Tibial artery (tissue), 4 donors: ENCODE measurements at regions not wholly inside any gene's neighbourhood (a gene's known extent, or its start where the extent isn't known, plus 50 kb on each side); places are given as distances from the start of the nearest gene placed in this dataset.
A peak's percentile ranks its signal among the peaks of the same experiment; 100 is the strongest.

Source experiments
- DNase-seq, 2 donors: peaks; one replicate each; pipeline ENCODE4 v3.0.0-alpha.2; 2019
- H3K27ac ChIP-seq, 2 donors: fragments of 200-600 bp; sonication (generic) in 1 of 2; 1 replicate in 1 of 2; 2 replicates in 1 of 2; pipeline ENCODE4 v1.5.1; 2018 to 2019; ENCODE audit warnings: mild to moderate bottlenecking in 1 of 2
- H3K27me3 ChIP-seq, 2 donors: fragments of 200-600 bp; sonication (generic) in 1 of 2; one replicate each; pipeline versions ENCODE4 v1.5.1 to v1.6.0; 2016 to 2019
- H3K36me3 ChIP-seq, 3 donors: fragments of 200-600 bp; sonication (generic) in 2 of 3; one replicate each; pipeline ENCODE4 v1.5.1; 2016 to 2019; ENCODE audit warnings: mild to moderate bottlenecking in 2 of 3
- H3K4me1 ChIP-seq, 4 donors: fragments of 200-600 bp; sonication (generic) in 2 of 4; 1 replicate in 3 of 4; 2 replicates in 1 of 4; pipeline ENCODE4 v1.5.1; 2016 to 2019
- H3K4me3 ChIP-seq, 2 donors: fragments of 200-600 bp; sonication (generic) in 1 of 2; 1 replicate in 1 of 2; 2 replicates in 1 of 2; pipeline ENCODE4 v1.5.1; 2018 to 2019; ENCODE audit warnings: mild to moderate bottlenecking in 2 of 2
- H3K9me3 ChIP-seq, 3 donors: fragments of 200-600 bp; sonication (generic) in 1 of 3; one replicate each; pipeline ENCODE4 v1.5.1; 2016 to 2019
- CTCF ChIP-seq, 2 experiments: fragments of 200-600 bp in 1 of 2; fragments of 450-650 bp in 1 of 2; IDR thresholded peaks; one replicate each; pipeline ENCODE4 v1.5.1; 2017 to 2019; ENCODE audit warnings: antibody characterized with exemption in 2 of 2, mild to moderate bottlenecking in 1 of 2, moderate library complexity in 1 of 2
- intact Hi-C: fragments of 100-400 bp; cut with DNase I; formaldehyde crosslinking; loops from one replicate; pipeline ENCODE4 v1.15.0; 2023; ENCODE audit warnings: low total_unique reads

DNA sequence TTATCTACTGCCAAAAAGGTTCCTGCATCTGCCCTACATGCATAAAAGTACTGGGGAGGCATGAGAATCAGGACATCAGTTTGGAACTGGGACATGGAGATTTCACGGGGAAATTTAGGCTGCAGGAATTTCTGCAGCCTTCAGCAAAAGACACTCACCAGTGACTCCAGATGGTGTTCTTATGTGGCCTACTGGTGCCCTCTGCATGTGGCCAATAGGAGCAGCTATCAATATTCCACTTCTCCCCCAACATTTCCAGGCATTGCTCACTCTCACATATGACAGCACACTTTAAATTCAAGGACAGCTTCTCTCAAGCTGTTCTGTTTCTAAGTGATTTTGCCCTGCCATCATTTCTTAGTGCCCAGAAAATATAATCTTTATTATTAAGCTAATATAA, 570.5 kb upstream of the ARGLU1 start:
- no peak overlapping the region for H3K4me3 ChIP-seq

DNA sequence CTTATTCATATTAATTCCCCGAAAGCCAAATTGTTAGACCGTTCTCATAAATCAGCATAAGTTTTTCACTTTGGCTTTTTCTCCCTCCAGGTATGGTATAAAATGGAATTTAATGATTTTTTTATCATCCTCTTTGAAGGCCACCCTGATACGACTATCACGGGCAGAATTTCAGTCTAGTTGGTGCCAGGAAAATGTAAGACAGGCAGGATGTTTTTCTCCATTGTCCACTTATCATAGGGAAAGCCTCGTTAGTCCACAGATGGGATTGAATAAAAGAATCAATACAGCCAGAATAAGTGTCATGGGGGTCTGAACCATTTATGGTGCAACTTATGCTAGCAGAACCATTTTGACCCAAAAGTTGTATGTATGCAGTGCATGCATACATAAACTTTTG, 566.0 kb upstream of the ARGLU1 start:
- Histone ChIP-seq H3K4me3 (no peak overlapping the region), H3K27me3 (no peaks in the 10 kb centered on the region), H3K27ac (no peak overlapping the region), H3K4me1 (peaks cover 0 to 9% (median 6%) of the 10 kb centered on the region in 4 donors), H3K9me3 (no peaks in the 10 kb centered on the region), H3K36me3 (no peaks in the 10 kb centered on the region)
- TF ChIP-seq CTCF (IDR thresholded peaks at IDR 0.05): no peak
- intact Hi-C loops: no loop called here
- DNase-seq: no peak

More for the DNA sequence above, 570.5 kb upstream of the ARGLU1 start:
- intact Hi-C loops: no loop called here
- H3K9me3 ChIP-seq: no peaks in the 10 kb centered on the region
- no peak for DNase-seq
- H3K36me3 ChIP-seq: no peaks in the 10 kb centered on the region
- H3K27me3 ChIP-seq: no peaks in the 10 kb centered on the region
- no peak for TF ChIP-seq CTCF (IDR thresholded peaks at IDR 0.05)
- no peak overlapping the region for H3K27ac ChIP-seq
- H3K4me1 ChIP-seq: peaks cover 0 to 29% (median 13%) of the 10 kb centered on the region in 4 donors

DNA sequence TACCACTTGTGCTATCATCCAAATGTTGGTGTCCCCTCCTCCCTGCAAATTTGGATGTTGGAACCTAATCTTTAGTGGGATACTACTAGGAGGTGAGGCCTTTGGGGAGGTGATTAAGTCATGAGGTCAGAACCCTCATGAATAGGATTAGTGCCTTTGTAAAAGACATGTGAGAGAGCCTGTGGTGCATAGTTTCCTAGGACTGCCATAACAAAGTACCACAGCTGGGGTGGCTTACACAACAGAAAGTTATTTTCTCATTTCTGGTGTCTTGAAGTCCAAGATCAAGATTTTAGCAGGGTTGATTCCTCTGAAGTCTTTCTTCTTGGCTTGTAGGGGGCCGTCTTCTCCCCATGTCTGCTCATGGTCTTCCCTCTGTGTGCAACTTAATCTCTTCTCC, 562.6 kb upstream of the ARGLU1 start:
- DNase-seq: no peak
- intact Hi-C loops: no loop called here

GRCh38 chr13:107124730-107125129, 556.8 kb upstream of the ARGLU1 start:
- no peak overlapping the region for H3K27ac ChIP-seq
- H3K36me3 ChIP-seq: no peaks in the 10 kb centered on the region
- no peaks in the 10 kb centered on the region for H3K27me3 ChIP-seq
- intact Hi-C loops: loop anchor here (10.0 kb wide), 1 partner anchor 590 kb away; the partner anchor contains the start of gene EFNB2
- no peaks in the 10 kb centered on the region for H3K9me3 ChIP-seq
- H3K4me1 ChIP-seq: no peaks in the 10 kb centered on the region
- H3K4me3 ChIP-seq: no peak overlapping the region
- no peak for TF ChIP-seq CTCF (IDR thresholded peaks at IDR 0.05)
- DNase-seq: no peak

More for the DNA sequence above, 562.6 kb upstream of the ARGLU1 start:
- H3K27ac ChIP-seq: no peak overlapping the region
- H3K27me3 ChIP-seq: no peaks in the 10 kb centered on the region
- no peaks in the 10 kb centered on the region for H3K4me1 ChIP-seq
- no peaks in the 10 kb centered on the region for H3K36me3 ChIP-seq
- no peak for TF ChIP-seq CTCF (IDR thresholded peaks at IDR 0.05)
- H3K4me3 ChIP-seq: no peak overlapping the region
- no peaks in the 10 kb centered on the region for H3K9me3 ChIP-seq

DNA sequence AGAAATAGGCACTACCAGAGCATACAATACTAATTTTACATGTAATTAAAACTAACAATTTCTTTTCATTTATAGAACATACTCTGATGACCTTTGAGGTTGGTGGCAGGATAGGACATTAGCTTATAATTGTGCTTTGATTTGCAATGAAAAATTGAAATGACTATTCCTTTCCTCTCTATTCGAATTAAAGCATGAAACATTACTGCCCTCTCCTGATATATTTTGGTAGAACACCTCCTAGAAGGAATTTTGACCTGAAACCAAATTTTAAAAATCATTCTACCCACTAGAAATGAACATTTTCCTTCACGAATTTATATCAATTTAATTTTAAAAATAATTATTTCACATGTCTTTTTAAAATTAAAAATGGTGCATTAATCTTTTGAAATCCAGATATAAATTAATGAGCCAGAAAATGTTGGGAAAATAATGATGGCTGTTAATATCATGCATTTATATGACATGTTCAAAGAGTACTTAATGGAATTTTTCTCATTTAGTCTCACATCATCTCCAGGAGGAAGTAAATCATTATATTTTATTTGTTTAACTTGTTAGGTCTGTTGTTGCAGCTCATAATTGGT, 556.3 kb upstream of the ARGLU1 start:
- Histone ChIP-seq H3K36me3 (no peaks in the 10 kb centered on the region), H3K4me1 (no peaks in the 10 kb centered on the region), H3K9me3 (no peaks in the 10 kb centered on the region), H3K27me3 (no peaks in the 10 kb centered on the region), H3K4me3 (no peak overlapping the region), H3K27ac (no peak overlapping the region)
- TF ChIP-seq CTCF (IDR thresholded peaks at IDR 0.05): peak; percentile 65 to 78
- no peak for DNase-seq
- intact Hi-C loops: loop anchor here (10.0 kb wide), 1 partner anchor 589 kb away; the partner anchor contains the start of gene EFNB2
